ENCODE measurements at regions not wholly inside any gene's neighbourhood (a gene's known extent, or its start where the extent isn't known, plus 50 kb on each side); places are given as distances from the start of the nearest gene placed in this dataset.
A peak's percentile ranks its signal among the peaks of the same experiment; 100 is the strongest.

- ChIA-PET CTCF (interaction anchor here (0.9 to 1.3 kb wide), 4 partner anchors 22 to 379 kb away, joined by 3 to 4 read pairs (median 4); no protein-coding TSS in a partner anchor), POLR2A (interaction anchor here (1.7 to 1.9 kb wide), 2 partner anchors 189 to 254 kb away, joined by 4 to 6 read pairs; no protein-coding TSS in a partner anchor)
- peaks cover 22 to 51% of the 10 kb centered on the region in 2 experiments; a peak in 3 of 4 replicates for H3K4me1 ChIP-seq (ENCODE audit: control insufficient read depth in 1 of 2, insufficient read depth in 2 of 2, low read depth in 1 of 2, low read length in 1 of 2)
- WGBS (ENCODE audit: low lambda C conversion rate) = 69% methylated on average over 6 of the region's 6 CpGs
- no peaks in the 10 kb centered on the region for H3K9me2 ChIP-seq
- no peak for DNase-seq
- no peaks in the 10 kb centered on the region for H3K27me3 ChIP-seq (ENCODE audit: insufficient read depth)
- H3K4me2 ChIP-seq = no peak overlapping the region
- peaks cover 12% of the 10 kb centered on the region for H3F3A ChIP-seq (replicated peaks; ENCODE audit: insufficient read depth)
- TF ChIP-seq IRF3 (IDR thresholded peaks at IDR 0.05; ENCODE audit: low read depth, low read length) (no peak), EZH2phosphoT487 (IDR thresholded peaks at IDR 0.05; ENCODE audit: borderline replicate concordance, low read depth) (no peak), EP300 (IDR thresholded peaks at IDR 0.05; ENCODE audit: borderline replicate concordance in 1 of 2, low read depth in 1 of 2, low read length in 1 of 2) (peak in 1 of 2 experiments; percentile 49; a peak in 1 of 4 replicates)
- no peak overlapping the region for H3K9ac ChIP-seq
- H3K9me3 ChIP-seq = no peaks in the 10 kb centered on the region
- no peak overlapping the region for H2AFZ ChIP-seq (ENCODE audit: low read depth)
- no peaks in the 10 kb centered on the region for H3K36me3 ChIP-seq (replicated peaks in 1 of 2; ENCODE audit: control insufficient read depth in 1 of 2, insufficient read depth in 2 of 2, low read length in 1 of 2)
- no peak overlapping the region for H3K4me3 ChIP-seq (ENCODE audit: low read depth in 2 of 2, low read length in 1 of 2)
- H3K27ac ChIP-seq (ENCODE audit: low read depth in 2 of 2, low read length in 1 of 2) = peak overlapping the region; percentile 92 to 99; a peak in 3 of 4 replicates
- no peaks in the 10 kb centered on the region for H4K20me1 ChIP-seq (ENCODE audit: insufficient read depth)
- H3K79me2 ChIP-seq (ENCODE audit: insufficient read depth) = no peaks in the 10 kb centered on the region
These were observed 226.5 kb upstream of the ANKRD55 start for GRCh38 chr5:56459394-56460194.

DNA sequence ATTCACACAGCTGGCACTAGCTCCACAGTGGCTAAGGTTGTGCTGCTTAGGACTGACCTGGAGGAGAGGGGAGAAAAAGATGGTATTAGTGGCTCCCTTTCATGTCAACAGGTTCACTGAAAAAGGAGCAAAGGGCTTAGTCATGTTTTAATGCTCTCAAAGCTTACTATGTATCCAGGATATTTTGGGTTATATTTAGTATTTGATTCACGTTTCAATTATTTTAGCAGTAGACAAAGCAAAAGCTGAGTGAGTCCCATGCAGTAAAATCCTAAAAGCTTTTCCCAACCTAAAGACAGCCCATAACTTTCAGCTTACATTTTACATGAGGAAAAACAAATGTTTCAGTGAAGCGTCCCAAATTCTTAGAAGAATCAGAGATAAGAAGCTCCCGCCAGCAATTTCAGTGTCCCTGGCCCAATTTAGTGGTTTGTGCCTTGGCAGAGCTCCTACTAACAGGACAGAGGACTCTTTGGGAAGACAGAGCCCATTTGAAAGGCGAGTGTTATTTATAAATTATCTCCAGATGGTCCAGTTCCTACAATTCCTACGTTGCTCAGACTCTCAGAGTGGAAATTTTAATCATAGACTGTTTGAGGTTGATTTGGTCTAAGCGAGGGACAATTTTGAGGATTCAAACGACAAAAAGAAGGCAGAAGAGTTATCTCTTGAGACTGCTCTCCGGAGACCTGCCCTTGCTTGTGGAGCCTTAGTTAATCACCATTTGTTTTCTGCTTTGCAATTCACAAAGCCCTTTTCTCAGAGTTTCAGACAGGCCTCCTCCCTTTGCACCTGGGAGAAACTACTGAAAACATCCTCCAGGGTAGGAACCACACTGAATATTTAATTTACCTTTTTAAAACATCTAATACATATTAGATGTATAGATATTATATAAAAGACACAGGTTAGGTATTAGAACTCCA is 225.0 kb upstream of the ANKRD55 start:
- Histone ChIP-seq H3F3A (replicated peaks; ENCODE audit: insufficient read depth) (peaks cover 12% of the 10 kb centered on the region), H3K9me2 (no peaks in the 10 kb centered on the region), H3K9ac (peak overlapping the region; percentile 50), H3K27ac (ENCODE audit: low read depth in 2 of 2, low read length in 1 of 2) (peak overlapping the region; percentile 92 to 99), H4K20me1 (ENCODE audit: insufficient read depth) (no peaks in the 10 kb centered on the region), H3K27me3 (ENCODE audit: insufficient read depth) (no peaks in the 10 kb centered on the region), H3K4me3 (ENCODE audit: low read depth in 2 of 2, low read length in 1 of 2) (peak overlapping the region in 1 of 2 experiments; percentile 21; a peak in 1 of 4 replicates), H2AFZ (ENCODE audit: low read depth) (peak overlapping the region; percentile 54), H3K79me2 (ENCODE audit: insufficient read depth) (no peaks in the 10 kb centered on the region), H3K4me2 (peak overlapping the region; percentile 66), H3K4me1 (ENCODE audit: control insufficient read depth in 1 of 2, insufficient read depth in 2 of 2, low read depth in 1 of 2, low read length in 1 of 2) (peaks cover 22 to 57% of the 10 kb centered on the region in 2 experiments; a peak in 3 of 4 replicates), H3K9me3 (no peaks in the 10 kb centered on the region), H3K36me3 (replicated peaks in 1 of 2; ENCODE audit: control insufficient read depth in 1 of 2, insufficient read depth in 2 of 2, low read length in 1 of 2) (no peaks in the 10 kb centered on the region)
- CTCF ChIA-PET = interaction anchor here (1.2 to 1.5 kb wide), 4 partner anchors 24 to 188 kb away, joined by 3 to 4 read pairs (median 4); no protein-coding TSS in a partner anchor
- POLR2A ChIA-PET = interaction anchor here (0.6 to 1.7 kb wide), 6 partner anchors 9 to 255 kb away, joined by 3 to 6 read pairs (median 4); no protein-coding TSS in a partner anchor
- WGBS (ENCODE audit: low lambda C conversion rate) = 11% methylated on average over 8 of the region's 8 CpGs
- peak; percentile 45 for DNase-seq
- TF ChIP-seq, protein P1, sequence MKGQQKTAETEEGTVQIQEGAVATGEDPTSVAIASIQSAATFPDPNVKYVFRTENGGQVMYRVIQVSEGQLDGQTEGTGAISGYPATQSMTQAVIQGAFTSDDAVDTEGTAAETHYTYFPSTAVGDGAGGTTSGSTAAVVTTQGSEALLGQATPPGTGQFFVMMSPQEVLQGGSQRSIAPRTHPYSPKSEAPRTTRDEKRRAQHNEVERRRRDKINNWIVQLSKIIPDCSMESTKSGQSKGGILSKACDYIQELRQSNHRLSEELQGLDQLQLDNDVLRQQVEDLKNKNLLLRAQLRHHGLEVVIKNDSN (IDR thresholded peaks at IDR 0.05; ENCODE audit: borderline replicate concordance, low read depth) = no peak
- TF ChIP-seq TCF12 (IDR thresholded peaks at IDR 0.05) (peak; percentile 80), RXRA (IDR thresholded peaks at IDR 0.05; ENCODE audit: borderline replicate concordance, low read depth) (no peak), EP300 (IDR thresholded peaks at IDR 0.05; ENCODE audit: borderline replicate concordance in 1 of 2, low read depth in 1 of 2, low read length in 1 of 2) (peak; percentile 25 to 89; a peak in 2 of 4 replicates), NRF1 (IDR thresholded peaks at IDR 0.05; ENCODE audit: low read depth, low read length) (no peak), IRF3 (IDR thresholded peaks at IDR 0.05; ENCODE audit: low read depth, low read length) (no peak), TEAD4 (IDR thresholded peaks at IDR 0.05; ENCODE audit: borderline replicate concordance, insufficient read depth) (peak; percentile 45; the same call in 1 of the 2 replicates), FOXJ3 (CRISPR knock-in tag; IDR thresholded peaks at IDR 0.05) (peak; percentile 51; the same call in 1 of the 2 replicates), ELF1 (IDR thresholded peaks at IDR 0.05) (no peak), EZH2phosphoT487 (IDR thresholded peaks at IDR 0.05; ENCODE audit: borderline replicate concordance, low read depth) (no peak), YY1 (IDR thresholded peaks at IDR 0.05; ENCODE audit: low read depth) (no peak), TAF1 (IDR thresholded peaks at IDR 0.05; ENCODE audit: borderline replicate concordance, low read depth, low read length) (no peak), MEF2A (IDR thresholded peaks at IDR 0.05; ENCODE audit: borderline replicate concordance, low read depth) (peak; percentile 68), JUND (IDR thresholded peaks at IDR 0.05) (peak; percentile 22; the same call in 1 of the 2 replicates), RAD21 (IDR thresholded peaks at IDR 0.05; ENCODE audit: low read length) (no peak; the same call in 1 of the 2 replicates), RCOR1 (IDR thresholded peaks at IDR 0.05; ENCODE audit: low read length) (peak; percentile 77), FOSL2 (IDR thresholded peaks at IDR 0.05; ENCODE audit: borderline replicate concordance, low read depth) (no peak; the same call in 1 of the 2 replicates), RFX5 (IDR thresholded peaks at IDR 0.05; ENCODE audit: low read length) (no peak)
- TF ChIP-seq, protein P2, sequence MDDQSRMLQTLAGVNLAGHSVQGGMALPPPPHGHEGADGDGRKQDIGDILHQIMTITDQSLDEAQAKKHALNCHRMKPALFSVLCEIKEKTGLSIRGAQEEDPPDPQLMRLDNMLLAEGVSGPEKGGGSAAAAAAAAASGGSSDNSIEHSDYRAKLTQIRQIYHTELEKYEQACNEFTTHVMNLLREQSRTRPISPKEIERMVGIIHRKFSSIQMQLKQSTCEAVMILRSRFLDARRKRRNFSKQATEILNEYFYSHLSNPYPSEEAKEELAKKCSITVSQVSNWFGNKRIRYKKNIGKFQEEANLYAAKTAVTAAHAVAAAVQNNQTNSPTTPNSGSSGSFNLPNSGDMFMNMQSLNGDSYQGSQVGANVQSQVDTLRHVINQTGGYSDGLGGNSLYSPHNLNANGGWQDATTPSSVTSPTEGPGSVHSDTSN (IDR thresholded peaks at IDR 0.05) = peak; percentile 44
